K562 (cell line): ENCODE measurements at regions not wholly inside any gene's neighbourhood (a gene's known extent, or its start where the extent isn't known, plus 50 kb on each side); places are given as distances from the start of the nearest gene placed in this dataset.

Experiments
- ATAC-seq: fragments of 200-7000 bp; cut with Tn5 transposase; 3 replicates; pipeline ENCODE4 v1.9.1; 2020; ENCODE audit warnings: moderate library complexity
- BruUV-seq: library from RNA; stranded (reverse); fragments of 400-500 nt; replicated peaks from 2 replicates; lab custom pipeline; 2021; lab: Mats Ljungman, UMichigan
- CTCF ChIA-PET: fragments of 300-600 bp; formaldehyde crosslinking; extraction: SDS; loops from one replicate; lab custom pipeline; 2021; ENCODE audit warnings: low intra/inter-chr PET ratio; lab: Yijun Ruan, JAX
- POLR2A ChIA-PET: fragments of 300-600, 350-650 bp; sonication (Branson Sonifier 250); formaldehyde crosslinking; extraction: SDS; loops from one replicate; lab custom pipeline; 2021; ENCODE audit warnings: antibody characterized with exemption, inconsistent platforms; lab: Yijun Ruan, JAX
- DNase-seq, 4 experiments: peaks; one replicate each; pipeline versions ENCODE4 v3.0.0 to v3.0.0-alpha.2; 2011 to 2018; ENCODE audit warnings: low spot score in 3 of 4, mixed read lengths in 3 of 4; ENCODE audit errors: extremely low read depth in 1 of 4
- FAIRE-seq: peaks from 2 replicates; lab custom pipeline; 2011; peaks lifted over from hg19 to GRCh38; lab: Jason Lieb, UNC
- H2AFZ ChIP-seq: 2 replicates; pipeline ENCODE4 v1.6.0; 2011; ENCODE audit warnings: low read depth, low read length, control low read depth, inconsistent platforms
- H3K27ac ChIP-seq: fragments of 200-600 bp; 3 replicates; pipeline ENCODE4 v1.8.0; 2011; ENCODE audit warnings: low read depth, mild to moderate bottlenecking, control low read depth, inconsistent platforms, low read length, moderate library complexity, mixed read lengths; ENCODE audit errors: extremely low read depth
- H3K27me3 ChIP-seq, 2 experiments: fragments of 300-600 bp in 1 of 2; 2 replicates in 1 of 2; 3 replicates in 1 of 2; pipeline versions ENCODE4 v1.6.0 to v1.8.0; 2011; ENCODE audit warnings: inconsistent platforms in 2 of 2, low read length in 2 of 2, mild to moderate bottlenecking in 1 of 2, mixed read lengths in 1 of 2, moderate library complexity in 1 of 2; ENCODE audit not compliant: control insufficient read depth in 2 of 2, insufficient read depth in 2 of 2
- H3K36me3 ChIP-seq: fragments of 300-600 bp; 3 replicates; pipeline ENCODE4 v1.8.0; 2011; ENCODE audit warnings: mild to moderate bottlenecking, low read length, inconsistent platforms; ENCODE audit not compliant: control insufficient read depth, insufficient read depth
- H3K4me1 ChIP-seq, 2 experiments: fragments of 200-600 bp in 1 of 2; replicated peaks in 1 of 2; 2 replicates in 1 of 2; 3 replicates in 1 of 2; pipeline versions ENCODE4 v1.5.1 to v1.8.0; 2011; ENCODE audit warnings: inconsistent platforms in 2 of 2, low read length in 2 of 2, mild to moderate bottlenecking in 1 of 2, mixed read lengths in 1 of 2, moderate library complexity in 1 of 2; ENCODE audit not compliant: control insufficient read depth in 2 of 2, insufficient read depth in 2 of 2
- H3K4me2 ChIP-seq: 2 replicates; pipeline ENCODE4 v1.6.1; 2011; ENCODE audit warnings: low read length, control low read depth, inconsistent platforms, mixed read lengths; ENCODE audit not compliant: insufficient read depth
- H3K4me3 ChIP-seq: fragments of 200-600 bp; sonication (generic), shearing (Covaris generic); 2 replicates; pipeline ENCODE4 v1.5.1; 2016; ENCODE audit warnings: control low read depth, inconsistent platforms
- H3K79me2 ChIP-seq: fragments of 200-600 bp; 3 replicates; pipeline ENCODE4 v1.8.0; 2011; ENCODE audit warnings: low read length, inconsistent platforms; ENCODE audit not compliant: control insufficient read depth, insufficient read depth
- H3K9ac ChIP-seq, 2 experiments: 2 replicates each; pipeline versions ENCODE4 v1.6.0 to v1.6.1; 2011; ENCODE audit warnings: low read depth in 2 of 2, low read length in 2 of 2, control low read depth in 1 of 2, inconsistent platforms in 1 of 2, mild to moderate bottlenecking in 1 of 2, mixed read lengths in 1 of 2; ENCODE audit not compliant: insufficient read depth in 1 of 2
- H3K9me1 ChIP-seq: one replicate; pipeline ENCODE4 v1.6.0; 2011; ENCODE audit warnings: inconsistent platforms, mild to moderate bottlenecking, low read length, moderate library complexity; ENCODE audit not compliant: control insufficient read depth, insufficient read depth
- H3K9me3 ChIP-seq: replicated peaks from 2 replicates; pipeline ENCODE4 v1.5.1; 2011; ENCODE audit warnings: low read depth, low read length, inconsistent platforms; ENCODE audit not compliant: control insufficient read depth, insufficient read depth
- H4K20me1 ChIP-seq: replicated peaks from 2 replicates; pipeline ENCODE4 v1.6.1; 2011; ENCODE audit warnings: low read length, inconsistent platforms, mixed read lengths; ENCODE audit not compliant: control insufficient read depth, insufficient read depth
- MAFG ChIP-seq: fragments of 450-650 bp; conservative IDR thresholded peaks from 2 replicates; pipeline ENCODE4 v1.6.1; 2016; ENCODE audit warnings: missing genetic modification characterization, missing compliant biosample characterization
- ZNF668 ChIP-seq: fragments of 250-450 bp; sonication (Bioruptor Pico); IDR thresholded peaks from 2 replicates; pipeline ENCODE4 v1.8.0; 2022; ENCODE audit warnings: mild to moderate bottlenecking, inconsistent platforms
- WGBS: fragments of 100-300 bp; shearing (Covaris generic); methylation state at CpG from one replicate; pipeline ENCODE4 v1.1.6; 2016; ENCODE audit warnings: low coverage, mixed read lengths; ENCODE audit not compliant: insufficient coverage; ENCODE audit errors: missing lambda C conversion rate; 5-methylcytosine and 5-hydroxymethylcytosine counted together
- in situ Hi-C: fragments of 300-500 bp; cut with MboI; formaldehyde crosslinking; loops from 4 replicates; pipeline ENCODE4 v1.15.0; 2018; ENCODE audit warnings: inconsistent platforms, mixed read lengths
- intact Hi-C: fragments of 100-400 bp; cut with micrococcal nuclease; formaldehyde crosslinking; loops from 2 replicates; pipeline ENCODE4 v1.14.2; 2022
- TF ChIP-seq, protein P1 (sequence below): fragments of 250-450 bp; sonication (Bioruptor Pico); IDR thresholded peaks from 2 replicates; pipeline ENCODE4 v1.5.0; 2021; ENCODE audit warnings: mild to moderate bottlenecking, borderline replicate concordance
- TF ChIP-seq, protein P2 (sequence below): fragments of 450-650 bp; IDR thresholded peaks from 2 replicates; pipeline ENCODE4 v1.6.1; 2016; ENCODE audit warnings: missing biosample characterization, missing genetic modification characterization

DNA sequence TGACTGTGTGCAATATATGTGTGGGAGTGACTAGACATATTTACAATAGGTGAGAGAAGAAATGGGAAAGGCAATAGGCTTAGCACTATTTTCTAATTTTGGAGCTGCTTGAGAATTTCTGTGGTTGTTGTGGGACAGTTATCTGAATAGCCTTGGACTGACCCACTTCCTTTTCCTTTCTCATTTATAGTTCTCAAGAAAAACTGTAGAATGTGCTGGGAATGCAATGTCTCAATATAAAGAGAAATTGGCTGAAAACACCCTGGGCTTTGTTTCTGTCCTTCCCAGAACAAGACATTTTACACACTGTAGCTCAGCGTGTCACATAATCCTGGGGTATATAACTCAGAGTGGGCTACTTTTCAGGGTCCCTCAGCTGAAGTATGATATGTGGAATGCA is 153.0 kb upstream of the RHOBTB1 start:
- CTCF ChIA-PET = no interaction called here
- 0% methylated on average over 1 of the region's 1 CpG for WGBS
- no peaks in the 10 kb centered on the region for H3K9me3 ChIP-seq

DNA sequence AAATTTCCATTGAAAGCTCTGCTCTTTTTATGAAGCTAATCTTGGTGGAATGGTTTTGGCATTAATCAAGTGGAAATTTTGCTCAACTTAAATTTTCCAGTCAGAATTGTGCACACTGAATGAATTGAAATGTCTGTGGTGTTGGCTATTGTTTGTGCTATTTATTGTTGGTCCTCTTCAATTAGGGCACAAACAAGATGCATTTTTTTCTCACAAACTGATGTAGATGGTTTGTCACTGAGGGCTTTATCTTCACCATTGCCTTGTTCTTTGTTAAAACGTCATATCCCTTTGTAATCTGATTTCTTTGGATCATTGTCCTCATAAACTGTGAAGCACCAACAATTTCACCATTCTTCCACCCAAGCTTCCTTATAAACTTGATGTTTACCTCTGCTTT is 152.1 kb upstream of the RHOBTB1 start:
- FAIRE-seq = no peak
- H4K20me1 ChIP-seq = no peaks in the 10 kb centered on the region

More for the DNA sequence above, 153.0 kb upstream of the RHOBTB1 start:
- Histone ChIP-seq H3K4me1 (no peaks in the 10 kb centered on the region), H3K36me3 (no peaks in the 10 kb centered on the region), H3K4me3 (no peak overlapping the region), H2AFZ (no peak overlapping the region), H3K4me2 (no peak overlapping the region), H3K9me1 (no peaks in the 10 kb centered on the region), H3K27ac (no peak overlapping the region), H3K9ac (no peak overlapping the region), H3K79me2 (no peaks in the 10 kb centered on the region), H3K27me3 (no peaks in the 10 kb centered on the region; a peak in 1 of 5 replicates), H4K20me1 (no peaks in the 10 kb centered on the region)
- intact Hi-C loops (no loop called here), in situ Hi-C loops (no loop called here)
- POLR2A ChIA-PET = interaction anchor here (0.5 to 1.1 kb wide), 3 partner anchors 12 to 21 kb away, joined by 3 to 4 read pairs (median 3); no protein-coding TSS in a partner anchor
- TF ChIP-seq, protein P1, sequence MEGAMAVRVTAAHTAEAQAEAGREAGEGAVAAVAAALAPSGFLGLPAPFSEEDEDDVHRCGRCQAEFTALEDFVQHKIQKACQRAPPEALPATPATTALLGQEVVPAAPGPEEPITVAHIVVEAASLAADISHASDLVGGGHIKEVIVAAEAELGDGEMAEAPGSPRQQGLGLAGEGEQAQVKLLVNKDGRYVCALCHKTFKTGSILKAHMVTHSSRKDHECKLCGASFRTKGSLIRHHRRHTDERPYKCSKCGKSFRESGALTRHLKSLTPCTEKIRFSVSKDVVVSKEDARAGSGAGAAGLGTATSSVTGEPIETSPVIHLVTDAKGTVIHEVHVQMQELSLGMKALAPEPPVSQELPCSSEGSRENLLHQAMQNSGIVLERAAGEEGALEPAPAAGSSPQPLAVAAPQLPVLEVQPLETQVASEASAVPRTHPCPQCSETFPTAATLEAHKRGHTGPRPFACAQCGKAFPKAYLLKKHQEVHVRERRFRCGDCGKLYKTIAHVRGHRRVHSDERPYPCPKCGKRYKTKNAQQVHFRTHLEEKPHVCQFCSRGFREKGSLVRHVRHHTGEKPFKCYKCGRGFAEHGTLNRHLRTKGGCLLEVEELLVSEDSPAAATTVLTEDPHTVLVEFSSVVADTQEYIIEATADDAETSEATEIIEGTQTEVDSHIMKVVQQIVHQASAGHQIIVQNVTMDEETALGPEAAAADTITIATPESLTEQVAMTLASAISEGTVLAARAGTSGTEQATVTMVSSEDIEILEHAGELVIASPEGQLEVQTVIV (CRISPR knock-in tag) = no peak
- TF ChIP-seq MAFG (tag) = peak; percentile 32; the same call in 1 of the 2 replicates
- DNase-seq (no peak), FAIRE-seq (no peak), ATAC-seq (no peak)
- no TSS peak for BruUV-seq

More for the DNA sequence above, 152.1 kb upstream of the RHOBTB1 start:
- ATAC-seq = no peak
- no peaks in the 10 kb centered on the region for H3K36me3 ChIP-seq
- POLR2A ChIA-PET = no interaction called here
- TF ChIP-seq, protein P2, sequence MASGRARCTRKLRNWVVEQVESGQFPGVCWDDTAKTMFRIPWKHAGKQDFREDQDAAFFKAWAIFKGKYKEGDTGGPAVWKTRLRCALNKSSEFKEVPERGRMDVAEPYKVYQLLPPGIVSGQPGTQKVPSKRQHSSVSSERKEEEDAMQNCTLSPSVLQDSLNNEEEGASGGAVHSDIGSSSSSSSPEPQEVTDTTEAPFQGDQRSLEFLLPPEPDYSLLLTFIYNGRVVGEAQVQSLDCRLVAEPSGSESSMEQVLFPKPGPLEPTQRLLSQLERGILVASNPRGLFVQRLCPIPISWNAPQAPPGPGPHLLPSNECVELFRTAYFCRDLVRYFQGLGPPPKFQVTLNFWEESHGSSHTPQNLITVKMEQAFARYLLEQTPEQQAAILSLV (tag) = no peak
- no peak for TF ChIP-seq ZNF668 (CRISPR knock-in tag)
- no TSS peak for BruUV-seq
- H3K9ac ChIP-seq = no peak overlapping the region
- no peaks in the 10 kb centered on the region; a peak in 1 of 5 replicates for H3K27me3 ChIP-seq
- no peak for DNase-seq
- in situ Hi-C loops = no loop called here
- H3K9me3 ChIP-seq = no peaks in the 10 kb centered on the region
- H3K4me2 ChIP-seq = no peak overlapping the region
- H3K4me3 ChIP-seq = no peak overlapping the region
- no peaks in the 10 kb centered on the region for H3K9me1 ChIP-seq
- intact Hi-C loops = no loop called here
- 0% methylated on average over 1 of the region's 1 CpG for WGBS
- H3K27ac ChIP-seq = no peak overlapping the region
- H3K79me2 ChIP-seq = no peaks in the 10 kb centered on the region
- no peaks in the 10 kb centered on the region for H3K4me1 ChIP-seq
- CTCF ChIA-PET = no interaction called here
- H2AFZ ChIP-seq = no peak overlapping the region
